NCI-H2171 (cell line): ENCODE measurements at regions not wholly inside any gene's neighbourhood (a gene's known extent, or its start where the extent isn't known, plus 50 kb on each side); places are given as distances from the start of the nearest gene placed in this dataset.
"Not testable (repeated sequence)": the region's sequence is repeated elsewhere in the genome, so short reads cannot be mapped to it uniquely, and the experiment has no call there.

ENCODE experiments used
- DNase-seq: peaks from one replicate; lab custom pipeline; 2025; lab: John Stamatoyannopoulos, UW

GRCh38 chr12:127579446-127579845 is 687.5 kb upstream of the TMEM132C start:
- no peak for DNase-seq

GRCh38 chr12:127582074-127582473 is 684.9 kb upstream of the TMEM132C start:
- DNase-seq, result no peak

GRCh38 chr12:127583041-127583440 is 683.9 kb upstream of the TMEM132C start:
- no peak for DNase-seq

GRCh38 chr12:127588249-127588648 is 678.7 kb upstream of the TMEM132C start:
- DNase-seq, result no peak

- no peak for DNase-seq
These were observed 677.4 kb upstream of the TMEM132C start for GRCh38 chr12:127589541-127589940.

- no peak for DNase-seq
These were observed 676.1 kb upstream of the TMEM132C start for GRCh38 chr12:127590868-127591267.

GRCh38 chr12:127592245-127592644 is 674.7 kb upstream of the TMEM132C start:
- no peak for DNase-seq

- DNase-seq, result no peak
These were observed 672.5 kb upstream of the TMEM132C start for GRCh38 chr12:127594351-127594970.

GRCh38 chr12:127595506-127595905 is 671.5 kb upstream of the TMEM132C start:
- DNase-seq, result no peak

GRCh38 chr12:127596891-127597290 is 670.1 kb upstream of the TMEM132C start:
- DNase-seq, result no peak

GRCh38 chr12:127599436-127599835 is 667.5 kb upstream of the TMEM132C start:
- no peak for DNase-seq

GRCh38 chr12:127600211-127600610 is 666.8 kb upstream of the TMEM132C start:
- DNase-seq, result no peak

- no peak for DNase-seq
These were observed 660.4 kb upstream of the TMEM132C start for GRCh38 chr12:127606476-127607015.

- no peak for DNase-seq
These were observed 659.7 kb upstream of the TMEM132C start for GRCh38 chr12:127607146-127607725.

GRCh38 chr12:127608359-127608758 is 658.6 kb upstream of the TMEM132C start:
- not testable (repeated sequence) for DNase-seq

GRCh38 chr12:127613056-127613455 is 653.9 kb upstream of the TMEM132C start:
- DNase-seq, result no peak

- no peak for DNase-seq
These were observed 646.9 kb upstream of the TMEM132C start for GRCh38 chr12:127619869-127620734.

GRCh38 chr12:127620735-127621355 is 646.1 kb upstream of the TMEM132C start:
- DNase-seq, result no peak

- DNase-seq, result no peak
These were observed 645.6 kb upstream of the TMEM132C start for GRCh38 chr12:127621366-127621765.

GRCh38 chr12:127623362-127623761 is 643.6 kb upstream of the TMEM132C start:
- DNase-seq, result no peak

GRCh38 chr12:127625176-127625771 is 641.7 kb upstream of the TMEM132C start:
- no peak for DNase-seq

GRCh38 chr12:127628645-127629044 is 638.3 kb upstream of the TMEM132C start:
- DNase-seq, result no peak
